H1 (cell line): ENCODE measurements at regions not wholly inside any gene's neighbourhood (a gene's known extent, or its start where the extent isn't known, plus 50 kb on each side); places are given as distances from the start of the nearest gene placed in this dataset.

Experiments
- CTCF ChIP-seq, 3 experiments: IDR thresholded peaks; 1 replicate in 2 of 3; 2 replicates in 1 of 3; pipeline versions ENCODE4 v1.5.1 to v1.6.1; 2011; ENCODE audit warnings: low read length in 3 of 3, mild to moderate bottlenecking in 3 of 3, inconsistent platforms in 2 of 3, low read depth in 1 of 3, moderate library complexity in 1 of 3; ENCODE audit not compliant: insufficient read depth in 1 of 3; ENCODE audit errors: control extremely low read depth in 1 of 3
- EGR1 ChIP-seq: IDR thresholded peaks from 2 replicates; pipeline ENCODE4 v1.6.1; 2011; ENCODE audit warnings: low read depth, low read length, borderline replicate concordance
- EP300 ChIP-seq, 2 experiments: IDR thresholded peaks; 1 replicate in 1 of 2; 2 replicates in 1 of 2; pipeline ENCODE4 v1.6.1; 2011 to 2012; ENCODE audit warnings: low read depth in 2 of 2, low read length in 2 of 2, mild to moderate bottlenecking in 2 of 2, borderline replicate concordance in 1 of 2, inconsistent platforms in 1 of 2, moderate library complexity in 1 of 2
- EZH2 ChIP-seq: fragments of 200-600 bp; sonication (generic); IDR thresholded peaks from 2 replicates; pipeline ENCODE4 v1.7.1; 2012; ENCODE audit warnings: low read depth, mild to moderate bottlenecking, moderate library complexity, low read length, inconsistent platforms; ENCODE audit not compliant: severe bottlenecking
- GTF2F1 ChIP-seq: IDR thresholded peaks from 2 replicates; pipeline ENCODE4 v1.6.1; 2012; ENCODE audit warnings: low read depth, low read length, improper control_type of control experiment, borderline replicate concordance
- KDM1A ChIP-seq: fragments of 200-600, 300-600 bp; sonication (generic); IDR thresholded peaks from 2 replicates; pipeline ENCODE4 v1.7.1; 2016; ENCODE audit warnings: mild to moderate bottlenecking, low read length, borderline replicate concordance
- POLR2A ChIP-seq, 2 experiments: IDR thresholded peaks; 1 replicate in 1 of 2; 2 replicates in 1 of 2; pipeline ENCODE4 v1.6.1; 2011; ENCODE audit warnings: low read depth in 2 of 2, low read length in 2 of 2, mild to moderate bottlenecking in 2 of 2; ENCODE audit errors: control extremely low read depth in 1 of 2
- SIX5 ChIP-seq: IDR thresholded peaks from 2 replicates; pipeline ENCODE4 v1.6.1; 2011; ENCODE audit warnings: mild to moderate bottlenecking, low read depth, low read length
- SUZ12 ChIP-seq: fragments of 200-600 bp; sonication (generic); IDR thresholded peaks from 2 replicates; pipeline ENCODE4 v1.6.1; 2012; ENCODE audit warnings: mild to moderate bottlenecking, inconsistent platforms, low read length, moderate library complexity, mixed read lengths
- TAF1 ChIP-seq: IDR thresholded peaks from 2 replicates; pipeline ENCODE4 v1.6.1; 2011; ENCODE audit warnings: mild to moderate bottlenecking, low read depth, low read length
- TBP ChIP-seq: IDR thresholded peaks from 2 replicates; pipeline ENCODE4 v1.6.1; 2011; ENCODE audit warnings: low read depth, low read length, improper control_type of control experiment

- TF ChIP-seq KDM1A: no peak
- TF ChIP-seq CTCF (IDR thresholded peaks at IDR 0.05; ENCODE audit: control extremely low read depth in 1 of 3, insufficient read depth in 1 of 3, low read depth in 1 of 3, low read length in 3 of 3): no peak
- no peak for TF ChIP-seq TAF1
- TF ChIP-seq TBP: no peak
- TF ChIP-seq POLR2A (IDR thresholded peaks at IDR 0.05; ENCODE audit: control extremely low read depth in 1 of 2, low read depth in 2 of 2, low read length in 2 of 2): no peak
- no peak for TF ChIP-seq GTF2F1
- TF ChIP-seq EGR1: no peak
- TF ChIP-seq EP300 (IDR thresholded peaks at IDR 0.05; ENCODE audit: borderline replicate concordance in 1 of 2, low read depth in 2 of 2, low read length in 2 of 2): no peak
- no peak for TF ChIP-seq SIX5
- TF ChIP-seq SUZ12: no peak
- no peak for TF ChIP-seq EZH2
Measured at GRCh38 chrX:39212456-39212855, 411.2 kb downstream of the MID1IP1 start.
